Activated T-helper 17 cell treated with anti-CD3 and anti-CD28 coated beads, Interleukin-2, amount 50 U/mL, for 72 hours (primary cell): ENCODE measurements at regions not wholly inside any gene's neighbourhood (a gene's known extent, or its start where the extent isn't known, plus 50 kb on each side); places are given as distances from the start of the nearest gene placed in this dataset.

Experiments used
- ATAC-seq: fragments of 150-1000 bp; cut with Tn5 transposase; replicated peaks from 2 replicates; pipeline ENCODE4 v1.10.0; 2021; ENCODE audit warnings: mild to moderate bottlenecking, moderate library complexity
- H3K27ac Mint-ChIP-seq: one replicate; pipeline ENCODE4 v1.8.0; 2022; ENCODE audit warnings: mixed read lengths
- H3K27me3 Mint-ChIP-seq: one replicate; pipeline ENCODE4 v1.8.0; 2022; ENCODE audit warnings: mixed read lengths
- H3K36me3 Mint-ChIP-seq: one replicate; pipeline ENCODE4 v1.8.0; 2022; ENCODE audit warnings: low read depth, mild to moderate bottlenecking, mixed read lengths
- H3K4me1 Mint-ChIP-seq: one replicate; pipeline ENCODE4 v1.8.0; 2022; ENCODE audit warnings: mixed read lengths
- H3K4me3 Mint-ChIP-seq: one replicate; pipeline ENCODE4 v1.8.0; 2022; ENCODE audit warnings: mild to moderate bottlenecking, mixed read lengths
- H3K9me3 Mint-ChIP-seq: one replicate; pipeline ENCODE4 v1.8.0; 2022; ENCODE audit warnings: mixed read lengths

DNA sequence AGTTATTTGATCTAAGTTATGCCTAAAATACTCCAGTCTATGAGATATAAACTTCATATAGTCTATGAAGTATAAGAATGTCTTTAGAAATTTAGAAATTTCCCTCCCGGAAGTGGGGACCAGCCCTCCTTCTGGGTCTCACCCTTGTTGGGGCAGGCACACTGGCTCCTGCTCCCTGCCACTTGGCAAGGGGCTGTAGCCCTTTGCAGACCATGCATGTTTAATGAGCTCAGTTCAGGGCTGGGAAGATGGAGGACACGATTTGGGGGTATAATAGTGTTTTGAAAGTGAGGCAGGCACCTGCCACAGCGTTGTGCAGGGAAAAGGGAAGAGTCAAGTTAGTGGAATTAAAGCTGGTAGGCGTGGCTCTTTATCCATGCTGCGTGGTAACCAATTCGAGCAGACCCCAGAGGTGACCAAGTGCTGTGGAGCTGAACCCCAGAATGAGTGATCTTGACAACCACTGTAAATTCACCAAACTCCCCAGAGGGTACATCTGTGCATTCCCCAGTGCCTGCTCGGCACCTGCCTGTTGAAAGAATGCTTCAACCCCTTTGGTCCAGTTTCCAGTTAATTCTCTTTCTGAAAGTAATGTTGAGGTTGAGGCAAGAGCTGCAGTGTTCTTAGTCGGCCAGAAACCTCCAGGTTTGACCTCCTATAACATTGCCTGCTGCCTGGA, 79.6 kb downstream of the DOP1B start:
- Mint-ChIP-seq H3K27me3 (no peaks in the 10 kb centered on the region), H3K4me3 (no peak overlapping the region), H3K4me1 (peaks cover 6% of the 10 kb centered on the region), H3K36me3 (peaks cover 47% of the 10 kb centered on the region), H3K27ac (no peak overlapping the region), H3K9me3 (no peaks in the 10 kb centered on the region)
- no peak for ATAC-seq

DNA sequence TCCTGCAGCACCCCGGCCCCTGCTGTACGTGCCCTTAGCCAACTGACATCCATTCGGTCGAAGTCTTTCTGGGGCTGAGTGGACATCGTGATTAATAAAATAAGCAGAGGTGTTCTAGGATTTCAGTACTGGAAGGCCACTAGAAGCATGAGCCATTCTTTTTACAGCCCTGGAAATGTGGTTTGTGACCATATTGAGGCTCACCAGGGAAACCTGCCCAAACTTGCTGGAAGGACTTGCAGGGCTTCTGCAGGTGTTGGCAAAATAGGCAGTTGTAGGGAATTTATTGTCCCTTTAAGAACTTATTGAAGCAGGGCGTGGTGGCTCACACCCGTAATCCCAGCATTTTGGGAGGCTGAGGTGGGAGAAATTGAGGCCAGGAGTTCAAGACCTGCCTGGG, 80.8 kb downstream of the DOP1B start:
- no peaks in the 10 kb centered on the region for H3K27me3 Mint-ChIP-seq
- H3K4me1 Mint-ChIP-seq, result peaks cover 6% of the 10 kb centered on the region
- H3K27ac Mint-ChIP-seq, result no peak overlapping the region
- no peaks in the 10 kb centered on the region for H3K9me3 Mint-ChIP-seq
- peaks cover 34% of the 10 kb centered on the region for H3K36me3 Mint-ChIP-seq
- ATAC-seq, result no peak
- H3K4me3 Mint-ChIP-seq, result no peak overlapping the region

DNA sequence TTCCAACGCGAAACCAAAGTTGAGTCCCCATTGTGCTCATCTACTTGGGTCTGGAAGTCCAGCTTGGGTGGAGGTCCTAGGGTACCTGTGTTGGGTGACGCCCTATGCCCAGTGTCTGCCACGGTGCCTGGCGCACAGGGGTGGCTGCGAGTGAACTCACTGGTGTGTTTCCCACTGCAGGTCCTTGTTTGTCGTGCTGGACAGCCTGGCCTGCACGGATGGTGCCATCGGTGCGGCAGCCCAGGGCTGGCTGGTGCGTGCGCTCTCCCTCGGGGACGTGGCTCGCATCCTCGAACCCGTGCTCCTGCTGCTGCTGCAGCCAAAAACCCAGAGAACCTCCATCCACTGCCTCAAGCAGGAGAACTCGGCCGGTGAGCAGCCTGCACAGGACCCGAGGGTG, 80.4 kb upstream of the MORC3 start:
- Mint-ChIP-seq H3K9me3 (no peaks in the 10 kb centered on the region), H3K4me3 (no peak overlapping the region), H3K4me1 (no peaks in the 10 kb centered on the region), H3K27me3 (no peaks in the 10 kb centered on the region), H3K27ac (no peak overlapping the region), H3K36me3 (peaks cover 32% of the 10 kb centered on the region)
- ATAC-seq, result no peak

DNA sequence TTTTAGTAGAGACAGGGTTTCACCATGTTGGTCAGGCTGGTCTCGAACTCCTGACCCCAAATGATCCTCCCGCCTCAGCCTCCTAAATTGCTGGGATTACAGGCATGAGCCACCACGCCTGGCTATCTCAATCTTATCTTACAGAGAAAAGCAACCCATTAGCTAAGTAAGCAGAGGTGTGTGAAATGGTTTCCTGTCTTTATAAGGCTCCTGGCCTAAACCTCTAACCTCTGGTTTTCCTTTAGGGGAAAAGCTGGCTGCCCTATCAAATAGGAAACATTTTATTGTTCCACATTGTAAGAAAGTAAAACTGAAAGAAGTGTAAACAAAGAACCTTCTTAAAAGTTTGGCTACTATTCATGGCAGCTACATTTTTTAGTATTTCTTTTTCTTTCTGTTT, 78.3 kb upstream of the MORC3 start:
- no peak overlapping the region for H3K4me3 Mint-ChIP-seq
- H3K27ac Mint-ChIP-seq, result no peak overlapping the region
- no peaks in the 10 kb centered on the region for H3K27me3 Mint-ChIP-seq
- H3K9me3 Mint-ChIP-seq, result no peaks in the 10 kb centered on the region
- ATAC-seq, result no peak
- H3K36me3 Mint-ChIP-seq, result peaks cover 41% of the 10 kb centered on the region
- no peaks in the 10 kb centered on the region for H3K4me1 Mint-ChIP-seq

DNA sequence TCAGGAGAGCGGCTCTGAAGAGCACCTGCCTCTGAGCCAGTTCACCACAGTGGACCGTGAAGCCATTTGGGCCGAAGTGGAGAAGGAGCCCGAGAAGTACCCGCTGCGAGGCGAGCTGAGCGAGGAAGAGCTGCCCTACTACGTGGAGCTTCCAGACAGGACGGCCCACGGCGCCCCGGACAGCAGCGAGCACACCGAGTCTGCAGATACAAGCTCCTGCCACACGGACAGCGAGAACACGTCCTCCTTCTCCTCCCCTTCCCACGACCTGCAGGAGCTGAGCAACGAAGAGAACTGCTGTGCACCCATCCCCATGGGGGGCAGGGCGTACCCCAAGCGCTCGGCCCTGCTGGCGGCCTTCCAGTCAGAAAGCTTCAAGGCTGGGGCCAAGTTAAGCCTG, 74.9 kb upstream of the MORC3 start:
- Mint-ChIP-seq H3K27me3 (no peaks in the 10 kb centered on the region), H3K4me3 (no peak overlapping the region), H3K36me3 (peaks cover 63% of the 10 kb centered on the region), H3K4me1 (no peaks in the 10 kb centered on the region), H3K9me3 (no peaks in the 10 kb centered on the region), H3K27ac (no peak overlapping the region)
- no peak for ATAC-seq

DNA sequence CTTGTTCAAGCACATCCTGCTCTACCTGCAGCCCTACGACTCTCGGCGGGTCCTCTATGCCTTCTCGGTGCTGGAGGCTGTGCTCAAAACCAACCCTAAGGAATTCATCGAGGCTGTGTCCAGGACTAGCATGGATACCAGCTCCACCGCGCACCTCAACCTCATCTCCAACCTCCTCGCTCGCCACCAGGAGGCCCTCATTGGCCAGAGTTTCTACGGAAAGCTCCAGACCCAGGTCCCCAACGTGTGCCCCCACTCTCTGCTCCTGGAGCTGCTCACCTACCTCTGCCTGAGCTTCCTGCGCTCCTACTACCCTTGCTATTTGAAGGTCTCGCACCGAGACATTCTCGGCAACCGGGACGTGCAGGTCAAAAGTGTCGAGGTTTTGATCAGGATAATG, 74.3 kb upstream of the MORC3 start:
- no peaks in the 10 kb centered on the region for H3K27me3 Mint-ChIP-seq
- H3K4me3 Mint-ChIP-seq, result no peak overlapping the region
- peaks cover 68% of the 10 kb centered on the region for H3K36me3 Mint-ChIP-seq
- H3K9me3 Mint-ChIP-seq, result no peaks in the 10 kb centered on the region
- no peak overlapping the region for H3K27ac Mint-ChIP-seq
- no peaks in the 10 kb centered on the region for H3K4me1 Mint-ChIP-seq
- no peak for ATAC-seq

DNA sequence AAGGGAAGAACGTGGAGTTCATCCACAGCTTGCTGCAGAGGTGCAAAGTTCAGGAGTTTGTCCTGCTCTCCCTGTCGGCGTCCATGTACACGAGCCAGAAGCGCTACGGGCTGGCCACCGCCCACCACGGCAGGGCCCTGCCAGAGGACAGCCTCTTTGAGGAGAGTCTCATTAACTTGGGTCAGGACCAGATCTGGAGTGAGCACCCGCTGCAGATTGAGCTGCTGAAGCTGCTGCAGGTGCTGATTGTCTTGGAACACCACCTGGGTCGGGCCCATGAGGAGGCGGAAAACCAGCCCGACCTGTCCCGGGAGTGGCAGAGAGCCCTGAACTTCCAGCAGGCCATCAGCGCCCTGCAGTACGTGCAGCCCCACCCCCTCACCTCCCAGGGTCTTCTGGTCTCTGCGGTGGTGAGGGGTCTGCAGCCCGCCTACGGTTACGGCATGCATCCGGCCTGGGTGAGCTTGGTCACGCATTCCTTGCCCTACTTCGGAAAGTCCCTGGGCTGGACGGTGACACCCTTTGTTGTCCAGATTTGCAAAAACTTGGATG, 73.8 kb upstream of the MORC3 start:
- no peak overlapping the region for H3K4me3 Mint-ChIP-seq
- ATAC-seq, result no peak
- no peak overlapping the region for H3K27ac Mint-ChIP-seq
- peaks cover 73% of the 10 kb centered on the region for H3K36me3 Mint-ChIP-seq
- H3K4me1 Mint-ChIP-seq, result no peaks in the 10 kb centered on the region
- H3K9me3 Mint-ChIP-seq, result no peaks in the 10 kb centered on the region
- no peaks in the 10 kb centered on the region for H3K27me3 Mint-ChIP-seq

DNA sequence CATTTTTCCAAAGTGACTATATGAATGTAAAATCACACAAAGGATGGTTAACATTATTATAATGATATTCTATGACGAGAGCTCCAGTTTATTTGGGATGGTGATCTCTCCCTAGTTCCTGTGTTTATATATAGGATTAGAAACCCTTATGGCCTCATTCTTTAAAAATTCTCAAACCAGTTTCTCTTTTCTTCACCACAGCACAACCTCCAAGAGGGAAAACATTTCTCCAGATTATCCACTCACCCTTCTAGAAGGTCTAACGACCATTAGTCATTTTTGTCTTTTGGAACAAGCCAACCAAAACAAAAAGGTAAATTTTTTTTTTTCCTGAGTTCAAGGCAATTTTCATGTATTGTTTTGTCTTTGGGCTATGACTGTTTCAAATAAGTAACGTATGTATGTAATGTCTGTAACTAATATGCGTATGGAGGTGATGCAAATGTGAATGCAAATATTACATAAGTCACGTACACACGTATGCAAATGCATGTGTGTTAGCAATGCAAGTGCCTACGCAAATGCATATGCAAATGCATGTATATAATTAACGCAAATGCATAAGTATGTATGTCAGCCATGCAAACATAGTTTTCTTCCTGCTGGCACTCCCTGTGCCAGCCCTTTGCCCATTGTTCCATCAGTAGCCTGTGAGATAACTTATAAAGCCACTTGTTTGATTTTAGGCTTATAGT, 72.5 kb upstream of the MORC3 start:
- Mint-ChIP-seq H3K4me3 (no peak overlapping the region), H3K36me3 (peaks cover 86% of the 10 kb centered on the region)
- no peak for ATAC-seq

DNA sequence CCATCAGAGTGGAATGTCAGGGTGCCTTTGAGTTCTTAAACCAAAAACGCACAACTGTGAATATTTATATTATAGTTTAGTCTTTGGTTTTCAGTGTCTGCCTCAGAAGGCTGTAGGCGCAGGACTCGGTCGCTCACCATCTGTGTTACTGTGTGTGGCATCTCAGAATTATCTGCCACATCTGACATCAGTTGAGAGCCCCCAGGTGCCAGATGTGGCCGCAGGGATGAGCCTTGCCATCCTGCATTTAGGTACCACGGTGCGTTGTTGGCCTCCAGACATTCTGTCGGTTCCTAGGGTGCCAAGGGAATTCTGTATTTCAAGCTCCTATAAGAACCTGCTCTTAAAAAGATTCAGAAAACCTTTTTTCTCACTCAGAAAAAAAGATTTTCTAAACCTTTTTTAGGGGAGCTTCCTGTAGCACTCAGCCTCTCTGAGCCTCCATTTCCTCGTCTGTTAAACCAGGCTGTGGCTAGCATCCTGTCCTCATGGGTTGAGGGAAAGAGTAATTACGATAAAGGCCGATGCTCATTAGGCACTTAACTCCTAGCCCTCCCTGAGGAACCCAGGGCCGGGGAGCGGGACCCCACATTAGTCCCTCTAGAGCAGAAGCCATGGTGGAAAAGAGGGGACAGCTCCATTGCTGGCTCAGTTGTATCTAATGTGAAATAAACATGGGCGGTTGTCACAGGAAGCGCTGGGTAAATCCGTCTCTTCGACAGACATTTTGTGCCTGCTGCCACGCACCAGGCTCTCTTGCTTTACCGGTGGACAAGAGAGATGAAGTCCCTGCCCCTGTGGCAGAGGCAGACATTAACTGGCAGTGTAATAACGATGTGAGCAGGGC, 70.2 kb upstream of the MORC3 start:
- no peak overlapping the region for H3K27ac Mint-ChIP-seq
- ATAC-seq, result no peak
- H3K4me3 Mint-ChIP-seq, result no peak overlapping the region
- H3K36me3 Mint-ChIP-seq, result peaks cover 93% of the 10 kb centered on the region
- no peaks in the 10 kb centered on the region for H3K9me3 Mint-ChIP-seq
- H3K27me3 Mint-ChIP-seq, result no peaks in the 10 kb centered on the region
- H3K4me1 Mint-ChIP-seq, result peaks cover 5% of the 10 kb centered on the region

More for the DNA sequence above, 72.5 kb upstream of the MORC3 start:
- Mint-ChIP-seq H3K27me3 (no peaks in the 10 kb centered on the region), H3K9me3 (no peaks in the 10 kb centered on the region), H3K27ac (no peak overlapping the region), H3K4me1 (no peaks in the 10 kb centered on the region)

DNA sequence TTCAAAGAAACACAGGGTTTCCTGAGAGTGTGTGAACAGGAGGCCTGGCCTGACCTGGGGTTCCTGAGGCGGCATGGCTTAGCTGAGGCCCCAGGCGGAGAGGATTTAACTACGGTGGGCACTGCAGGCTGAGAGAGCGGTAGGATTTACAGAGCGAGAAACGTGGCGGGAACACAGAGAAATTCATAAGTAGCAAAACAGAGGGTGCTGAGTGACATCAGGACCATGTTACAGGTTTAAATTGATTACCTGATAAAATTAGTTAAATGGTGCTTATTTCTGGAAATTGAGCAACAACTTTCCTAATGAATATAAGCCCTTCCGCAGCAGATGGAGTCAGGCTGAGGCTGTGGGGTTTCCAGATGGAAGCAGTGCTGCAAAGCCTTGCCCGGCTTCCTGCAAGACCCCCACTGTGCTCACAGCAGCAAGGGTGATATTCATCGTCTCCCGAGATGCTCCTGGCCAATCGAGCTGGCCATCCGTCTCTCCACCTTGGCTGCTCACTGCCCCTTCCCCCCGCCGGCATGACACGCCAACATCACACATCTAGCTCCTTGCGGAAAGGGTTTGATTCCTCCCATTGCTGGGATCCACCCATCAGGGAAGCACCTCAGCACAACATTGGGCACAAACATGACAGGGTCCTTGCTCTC, 69.4 kb upstream of the MORC3 start:
- H3K27me3 Mint-ChIP-seq, result no peaks in the 10 kb centered on the region
- H3K9me3 Mint-ChIP-seq, result no peaks in the 10 kb centered on the region

DNA sequence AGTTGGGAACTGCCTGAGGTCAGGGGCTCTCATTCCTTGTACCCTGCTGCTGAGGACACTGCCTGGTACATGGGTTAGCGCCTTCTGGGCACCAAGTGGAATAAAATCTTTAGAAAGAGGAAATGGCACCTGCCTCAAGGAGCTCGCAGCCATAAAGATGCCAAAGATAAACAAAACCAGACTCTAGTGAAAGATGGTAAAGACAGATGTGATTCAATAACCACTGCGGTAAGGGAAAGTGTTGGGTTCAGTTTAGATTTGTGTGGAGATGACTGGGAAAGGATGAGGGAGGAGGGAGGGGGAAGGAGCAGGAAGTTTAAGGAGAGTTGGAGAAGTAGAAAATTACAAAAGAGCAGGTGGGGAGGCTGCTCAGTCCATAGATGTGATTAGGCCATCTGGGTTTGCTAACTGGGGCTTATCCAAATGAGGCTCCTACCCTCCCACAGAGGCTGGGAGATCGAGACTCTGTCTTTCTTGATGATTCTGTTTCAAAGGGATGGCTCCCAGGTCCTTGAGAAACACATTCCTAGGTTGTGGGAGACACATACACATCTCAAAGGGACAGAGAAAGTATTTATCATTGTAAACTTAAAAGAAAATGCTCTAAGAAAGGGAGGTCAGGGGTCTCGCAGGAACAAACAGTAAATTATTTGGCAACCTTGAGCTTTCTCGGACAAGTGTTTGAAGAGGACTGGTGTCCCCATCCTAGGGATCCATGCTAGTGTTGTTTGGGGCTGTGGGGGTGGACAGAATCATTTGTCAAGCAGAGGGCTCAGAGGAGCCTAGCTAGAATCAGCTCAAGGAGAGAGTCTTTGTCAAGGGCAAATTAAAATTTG, 65.7 kb upstream of the MORC3 start:
- Mint-ChIP-seq H3K4me1 (peaks cover 5% of the 10 kb centered on the region), H3K4me3 (no peak overlapping the region), H3K27ac (peak overlapping the region; percentile 2), H3K36me3 (peaks cover 75% of the 10 kb centered on the region), H3K9me3 (no peaks in the 10 kb centered on the region), H3K27me3 (no peaks in the 10 kb centered on the region)
- no peak for ATAC-seq

More for the DNA sequence above, 69.4 kb upstream of the MORC3 start:
- ATAC-seq, result no peak
- peaks cover 92% of the 10 kb centered on the region for H3K36me3 Mint-ChIP-seq
- no peak overlapping the region for H3K4me3 Mint-ChIP-seq
- peak overlapping the region; percentile 48 for H3K27ac Mint-ChIP-seq
- peaks cover 5% of the 10 kb centered on the region for H3K4me1 Mint-ChIP-seq

DNA sequence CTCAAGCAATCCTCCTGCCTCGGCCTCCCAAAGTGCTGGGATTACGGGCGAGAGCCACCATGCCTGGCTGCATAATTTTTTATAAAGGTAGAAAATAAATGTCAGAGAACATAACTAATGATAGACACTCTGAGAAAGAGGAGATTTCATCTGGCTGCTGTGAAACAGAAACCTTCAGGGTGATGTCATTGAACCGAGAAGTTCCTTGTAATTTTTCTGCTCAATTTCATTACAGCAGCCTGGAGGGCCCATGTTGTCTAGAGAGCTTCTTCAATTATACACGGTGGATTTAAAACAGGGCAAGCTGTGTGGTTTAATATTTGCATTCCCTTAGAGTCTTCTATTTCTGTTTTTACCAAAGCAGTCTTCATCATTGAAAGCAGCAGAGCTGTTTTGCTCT, 64.3 kb upstream of the MORC3 start:
- Mint-ChIP-seq H3K36me3 (peaks cover 66% of the 10 kb centered on the region), H3K4me3 (no peak overlapping the region), H3K27me3 (no peaks in the 10 kb centered on the region), H3K4me1 (peaks cover 13% of the 10 kb centered on the region), H3K27ac (no peak overlapping the region), H3K9me3 (no peaks in the 10 kb centered on the region)
- ATAC-seq, result no peak

DNA sequence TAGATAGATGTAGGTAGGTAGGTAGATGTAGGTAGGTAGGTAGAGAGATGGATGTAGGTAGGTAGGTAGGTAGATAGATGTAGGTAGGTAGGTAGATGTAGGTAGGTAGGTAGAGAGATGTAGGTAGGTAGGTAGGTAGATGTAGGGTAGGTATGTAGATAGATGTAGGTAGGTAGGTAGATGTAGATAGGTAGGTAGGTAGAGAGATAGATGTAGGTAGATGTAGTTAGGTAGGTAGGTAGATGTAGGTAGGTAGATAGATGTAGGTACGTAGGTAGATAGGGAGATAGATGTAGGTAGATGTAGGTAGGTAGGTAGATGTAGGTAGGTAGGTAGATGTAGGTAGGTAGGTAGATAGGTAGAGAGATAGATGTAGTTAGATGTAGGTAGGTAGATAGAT, 62.3 kb upstream of the MORC3 start:
- peaks cover 50% of the 10 kb centered on the region for H3K36me3 Mint-ChIP-seq

More for the DNA sequence above, 62.3 kb upstream of the MORC3 start:
- H3K9me3 Mint-ChIP-seq, result no peaks in the 10 kb centered on the region
- ATAC-seq, result no peak
- peaks cover 13% of the 10 kb centered on the region for H3K4me1 Mint-ChIP-seq
- H3K27me3 Mint-ChIP-seq, result no peaks in the 10 kb centered on the region
- no peak overlapping the region for H3K27ac Mint-ChIP-seq
- H3K4me3 Mint-ChIP-seq, result no peak overlapping the region
